ENCODE measurements at regions not wholly inside any gene's neighbourhood (a gene's known extent, or its start where the extent isn't known, plus 50 kb on each side); places are given as distances from the start of the nearest gene placed in this dataset.

GRCh38 chr9:126033318-126033717 is 286.1 kb downstream of the PBX3 start:
- H3K36me3 ChIP-seq: no peaks in the 10 kb centered on the region
- 78 to 85% methylated on average over 6 of the region's 6 CpGs for WGBS, 2 donors
- TF ChIP-seq POLR2A (IDR thresholded peaks at IDR 0.05) (no peak), EP300 (IDR thresholded peaks at IDR 0.05) (no peak), POLR2AphosphoS5 (IDR thresholded peaks at IDR 0.05) (no peak)
- TF ChIP-seq, protein P1, sequence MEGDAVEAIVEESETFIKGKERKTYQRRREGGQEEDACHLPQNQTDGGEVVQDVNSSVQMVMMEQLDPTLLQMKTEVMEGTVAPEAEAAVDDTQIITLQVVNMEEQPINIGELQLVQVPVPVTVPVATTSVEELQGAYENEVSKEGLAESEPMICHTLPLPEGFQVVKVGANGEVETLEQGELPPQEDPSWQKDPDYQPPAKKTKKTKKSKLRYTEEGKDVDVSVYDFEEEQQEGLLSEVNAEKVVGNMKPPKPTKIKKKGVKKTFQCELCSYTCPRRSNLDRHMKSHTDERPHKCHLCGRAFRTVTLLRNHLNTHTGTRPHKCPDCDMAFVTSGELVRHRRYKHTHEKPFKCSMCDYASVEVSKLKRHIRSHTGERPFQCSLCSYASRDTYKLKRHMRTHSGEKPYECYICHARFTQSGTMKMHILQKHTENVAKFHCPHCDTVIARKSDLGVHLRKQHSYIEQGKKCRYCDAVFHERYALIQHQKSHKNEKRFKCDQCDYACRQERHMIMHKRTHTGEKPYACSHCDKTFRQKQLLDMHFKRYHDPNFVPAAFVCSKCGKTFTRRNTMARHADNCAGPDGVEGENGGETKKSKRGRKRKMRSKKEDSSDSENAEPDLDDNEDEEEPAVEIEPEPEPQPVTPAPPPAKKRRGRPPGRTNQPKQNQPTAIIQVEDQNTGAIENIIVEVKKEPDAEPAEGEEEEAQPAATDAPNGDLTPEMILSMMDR (IDR thresholded peaks at IDR 0.05): no peak
- H3K4me1 ChIP-seq: no peaks in the 10 kb centered on the region
- DNase-seq: no peak
- H3K27ac ChIP-seq: no peak overlapping the region
- intact Hi-C loops (cut with DNase I): no loop called here
- no peaks in the 10 kb centered on the region for H3K27me3 ChIP-seq
- no peaks in the 10 kb centered on the region for H3K9me3 ChIP-seq
- no peak overlapping the region for H3K4me3 ChIP-seq

- no peak for TF ChIP-seq POLR2AphosphoS5 (IDR thresholded peaks at IDR 0.05)
- TF ChIP-seq, protein P1 (IDR thresholded peaks at IDR 0.05): no peak
- no peak for TF ChIP-seq POLR2A (IDR thresholded peaks at IDR 0.05)
- no peak for TF ChIP-seq EP300 (IDR thresholded peaks at IDR 0.05)
- intact Hi-C loops (cut with DNase I): no loop called here
- DNase-seq: no peak
- Histone ChIP-seq H3K27ac (no peak overlapping the region), H3K4me3 (no peak overlapping the region), H3K27me3 (no peaks in the 10 kb centered on the region), H3K9me3 (no peaks in the 10 kb centered on the region), H3K4me1 (no peaks in the 10 kb centered on the region), H3K36me3 (no peaks in the 10 kb centered on the region)
- WGBS, 2 donors: 80 to 86% methylated on average over 4 of the region's 4 CpGs
Observed at GRCh38 chr9:126033956-126034355, 286.8 kb downstream of the PBX3 start.

GRCh38 chr9:126036881-126037291 is 289.7 kb downstream of the PBX3 start:
- no peak for DNase-seq
- WGBS, 2 donors: 18 to 31% methylated on average over 19 of the region's 19 CpGs
- TF ChIP-seq POLR2A (IDR thresholded peaks at IDR 0.05) (no peak), EP300 (IDR thresholded peaks at IDR 0.05) (no peak), POLR2AphosphoS5 (IDR thresholded peaks at IDR 0.05) (no peak)
- TF ChIP-seq, protein P1 (IDR thresholded peaks at IDR 0.05): no peak
- H3K9me3 ChIP-seq: no peaks in the 10 kb centered on the region
- H3K27ac ChIP-seq: peak overlapping the region in 1 of 4 donors; percentile 15
- H3K27me3 ChIP-seq: no peaks in the 10 kb centered on the region
- intact Hi-C loops (cut with DNase I): no loop called here
- H3K4me1 ChIP-seq: no peaks in the 10 kb centered on the region
- H3K36me3 ChIP-seq: no peaks in the 10 kb centered on the region
- H3K4me3 ChIP-seq: no peak overlapping the region

DNA sequence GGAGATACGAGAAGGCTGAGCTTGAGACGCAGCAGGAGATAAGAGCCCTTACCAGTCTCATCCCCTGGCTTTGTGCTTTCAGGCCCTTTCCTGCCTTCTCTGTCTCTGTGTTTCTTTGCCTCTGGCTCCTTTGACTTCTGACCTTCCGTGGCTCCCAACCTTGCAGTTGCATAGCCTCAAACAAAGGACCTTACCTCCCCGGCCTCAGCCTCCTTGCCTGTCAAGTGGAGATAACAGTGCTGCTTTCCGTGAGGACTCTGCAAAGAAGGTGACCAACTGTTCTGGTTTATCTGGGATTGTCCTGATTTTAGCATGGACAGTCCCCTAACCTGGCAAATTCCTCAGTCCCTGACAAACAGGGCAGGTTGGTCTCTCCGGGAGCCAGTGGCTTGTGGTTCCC is 287.8 kb upstream of the MVB12B start:
- no peaks in the 10 kb centered on the region for H3K36me3 ChIP-seq
- no peaks in the 10 kb centered on the region for H3K27me3 ChIP-seq
- 91 to 92% methylated on average over 6 of the region's 6 CpGs for WGBS, 2 donors
- DNase-seq: no peak
- intact Hi-C loops (cut with DNase I): no loop called here
- no peak overlapping the region for H3K4me3 ChIP-seq
- H3K4me1 ChIP-seq: no peaks in the 10 kb centered on the region
- TF ChIP-seq, protein P1 (IDR thresholded peaks at IDR 0.05): no peak
- TF ChIP-seq POLR2A (IDR thresholded peaks at IDR 0.05): no peak
- TF ChIP-seq EP300 (IDR thresholded peaks at IDR 0.05): no peak
- no peak for TF ChIP-seq POLR2AphosphoS5 (IDR thresholded peaks at IDR 0.05)
- no peak overlapping the region for H3K27ac ChIP-seq
- peaks cover 0 to 8% (median 0%) of the 10 kb centered on the region in 4 donors for H3K9me3 ChIP-seq

DNA sequence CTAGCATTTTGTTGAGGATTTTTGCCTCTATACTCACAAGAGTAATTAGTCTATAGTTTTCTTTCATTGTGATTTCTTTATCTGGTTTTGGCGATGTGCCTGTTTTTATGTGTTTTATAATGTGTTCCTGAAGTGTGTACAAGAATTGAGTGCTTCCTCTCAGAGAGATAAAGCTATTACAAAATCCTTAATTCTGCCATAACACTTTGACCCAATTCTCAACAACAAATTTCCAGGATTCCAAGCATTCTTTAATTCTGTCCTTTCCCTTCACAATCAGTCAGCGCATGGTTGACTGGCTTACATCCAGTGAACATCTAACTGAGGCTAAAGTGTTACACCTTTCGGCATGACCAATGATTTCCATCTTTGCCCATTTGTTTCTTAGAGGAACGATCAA is 282.9 kb upstream of the MVB12B start:
- WGBS, 2 donors: 80 to 90% methylated on average over 4 of the region's 4 CpGs
- peaks cover 4 to 10% (median 6%) of the 10 kb centered on the region in 4 donors for H3K9me3 ChIP-seq
- TF ChIP-seq POLR2AphosphoS5 (IDR thresholded peaks at IDR 0.05) (no peak), POLR2A (IDR thresholded peaks at IDR 0.05) (no peak), EP300 (IDR thresholded peaks at IDR 0.05) (no peak)
- TF ChIP-seq, protein P1 (IDR thresholded peaks at IDR 0.05): no peak
- no peaks in the 10 kb centered on the region for H3K4me1 ChIP-seq
- no peak overlapping the region for H3K4me3 ChIP-seq
- DNase-seq: no peak
- no peak overlapping the region for H3K27ac ChIP-seq
- H3K36me3 ChIP-seq: no peaks in the 10 kb centered on the region
- no peaks in the 10 kb centered on the region for H3K27me3 ChIP-seq
- intact Hi-C loops (cut with DNase I): no loop called here
